ENCODE measurements at regions not wholly inside any gene's neighbourhood (a gene's known extent, or its start where the extent isn't known, plus 50 kb on each side); places are given as distances from the start of the nearest gene placed in this dataset.

DNA sequence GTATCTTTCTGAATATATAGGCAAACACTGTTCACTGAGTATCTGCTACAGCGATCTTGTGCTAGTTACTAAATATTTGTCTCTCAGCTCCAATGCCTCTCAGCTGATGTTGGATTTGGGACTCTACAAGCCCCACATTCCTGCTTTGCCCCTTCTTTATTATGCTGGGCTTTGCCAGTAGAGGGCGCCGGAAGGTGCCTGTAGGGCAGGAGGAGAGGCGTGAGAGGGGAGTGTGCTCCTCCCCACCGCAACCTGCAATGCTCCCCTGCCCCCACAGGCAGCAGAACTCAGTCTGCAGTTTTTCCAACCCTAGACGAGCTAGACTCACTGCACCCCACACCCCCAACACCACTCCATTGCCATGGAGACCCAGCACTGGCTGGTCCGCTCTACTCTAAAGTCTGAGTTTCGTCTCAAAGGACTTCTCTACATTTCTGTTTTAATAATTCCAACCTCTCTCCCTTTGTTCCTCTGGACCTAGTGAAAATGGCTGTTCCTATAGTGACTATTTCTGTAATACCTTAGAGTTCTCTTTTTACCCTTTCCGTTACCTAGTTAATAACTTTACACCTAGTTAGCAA is 337.6 kb downstream of the CCSER2 start:
- BruUV-seq (replicated peaks): no TSS peak
- Mint-ChIP-seq H3K27me3 (ENCODE audit: unreplicated experiment) (peaks cover 23% of the 10 kb centered on the region), H3K9me3 (ENCODE audit: low read depth, unreplicated experiment) (no peaks in the 10 kb centered on the region), H3K36me3 (ENCODE audit: insufficient read depth, unreplicated experiment) (no peaks in the 10 kb centered on the region), H3K27ac (ENCODE audit: unreplicated experiment) (no peak overlapping the region), H3K4me3 (ENCODE audit: low read depth, unreplicated experiment) (no peak overlapping the region), H3K4me1 (ENCODE audit: low read depth, unreplicated experiment) (no peaks in the 10 kb centered on the region)
- CTCF ChIA-PET: no interaction called here
- intact Hi-C loops (cut with micrococcal nuclease; ENCODE audit: unreplicated experiment): no loop called here
- peak; percentile 57 for DNase-seq
- peak; percentile 53 for TF ChIP-seq CTCF (IDR thresholded peaks at IDR 0.05; ENCODE audit: unreplicated experiment)

DNA sequence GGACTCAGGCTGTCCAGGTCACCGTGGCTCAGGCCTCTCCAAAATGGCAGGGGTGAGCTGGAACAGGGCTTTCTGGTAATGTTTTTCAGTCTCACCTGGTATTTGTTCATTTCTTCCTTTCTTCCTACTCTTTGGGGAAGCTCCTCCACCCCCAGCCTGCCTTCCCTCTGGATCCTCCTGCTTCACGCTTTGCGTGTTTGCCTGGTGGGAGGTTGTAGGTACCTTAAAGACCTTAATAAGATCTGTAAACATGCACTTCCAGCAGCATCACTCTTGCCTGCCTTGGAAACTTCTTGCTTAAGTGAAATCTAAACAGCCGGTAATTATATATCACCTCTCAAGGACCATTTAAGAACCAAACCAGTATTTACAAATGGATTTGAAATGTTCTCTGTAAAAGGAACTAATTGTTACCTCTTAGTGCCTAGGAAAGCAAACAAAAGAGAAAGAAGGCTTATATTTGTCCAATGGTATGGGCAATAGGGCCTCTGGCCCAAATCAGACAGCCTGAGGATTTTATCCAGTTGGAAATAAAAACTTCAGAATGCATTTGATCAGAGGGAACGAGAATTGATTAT is 339.9 kb downstream of the CCSER2 start:
- CTCF ChIA-PET: no interaction called here
- TF ChIP-seq CTCF (IDR thresholded peaks at IDR 0.05; ENCODE audit: unreplicated experiment): no peak
- no TSS peak for BruUV-seq (replicated peaks)
- Mint-ChIP-seq H3K4me3 (ENCODE audit: low read depth, unreplicated experiment) (no peak overlapping the region), H3K27me3 (ENCODE audit: unreplicated experiment) (peaks cover 42% of the 10 kb centered on the region), H3K27ac (ENCODE audit: unreplicated experiment) (no peak overlapping the region), H3K9me3 (ENCODE audit: low read depth, unreplicated experiment) (no peaks in the 10 kb centered on the region), H3K4me1 (ENCODE audit: low read depth, unreplicated experiment) (no peaks in the 10 kb centered on the region), H3K36me3 (ENCODE audit: insufficient read depth, unreplicated experiment) (no peaks in the 10 kb centered on the region)
- no peak for DNase-seq
- intact Hi-C loops (cut with micrococcal nuclease; ENCODE audit: unreplicated experiment): no loop called here

- BruUV-seq (replicated peaks): no TSS peak
- Mint-ChIP-seq H3K27ac (ENCODE audit: unreplicated experiment) (no peak overlapping the region), H3K9me3 (ENCODE audit: low read depth, unreplicated experiment) (no peaks in the 10 kb centered on the region), H3K4me3 (ENCODE audit: low read depth, unreplicated experiment) (no peak overlapping the region), H3K27me3 (ENCODE audit: unreplicated experiment) (peaks cover 25% of the 10 kb centered on the region), H3K4me1 (ENCODE audit: low read depth, unreplicated experiment) (no peaks in the 10 kb centered on the region), H3K36me3 (ENCODE audit: insufficient read depth, unreplicated experiment) (no peaks in the 10 kb centered on the region)
- CTCF ChIA-PET: no interaction called here
- TF ChIP-seq CTCF (IDR thresholded peaks at IDR 0.05; ENCODE audit: unreplicated experiment): no peak
- no peak for DNase-seq
- intact Hi-C loops (cut with micrococcal nuclease; ENCODE audit: unreplicated experiment): no loop called here
Observed at GRCh38 chr10:84675060-84675459, 346.7 kb downstream of the CCSER2 start.

- TF ChIP-seq CTCF (IDR thresholded peaks at IDR 0.05; ENCODE audit: unreplicated experiment): no peak
- intact Hi-C loops (cut with micrococcal nuclease; ENCODE audit: unreplicated experiment): no loop called here
- no peaks in the 10 kb centered on the region for H3K9me3 Mint-ChIP-seq (ENCODE audit: low read depth, unreplicated experiment)
- H3K4me3 Mint-ChIP-seq (ENCODE audit: low read depth, unreplicated experiment): no peak overlapping the region
- no peaks in the 10 kb centered on the region for H3K4me1 Mint-ChIP-seq (ENCODE audit: low read depth, unreplicated experiment)
- no TSS peak for BruUV-seq (replicated peaks)
- peaks cover 37% of the 10 kb centered on the region for H3K27me3 Mint-ChIP-seq (ENCODE audit: unreplicated experiment)
- CTCF ChIA-PET: no interaction called here
- no peaks in the 10 kb centered on the region for H3K36me3 Mint-ChIP-seq (ENCODE audit: insufficient read depth, unreplicated experiment)
- no peak for DNase-seq
- H3K27ac Mint-ChIP-seq (ENCODE audit: unreplicated experiment): no peak overlapping the region
Observed at GRCh38 chr10:84676536-84676935, 348.1 kb downstream of the CCSER2 start.
